Kidney (tissue), 13 donors: ENCODE measurements at regions not wholly inside any gene's neighbourhood (a gene's known extent, or its start where the extent isn't known, plus 50 kb on each side); places are given as distances from the start of the nearest gene placed in this dataset.

Source experiments
- DNase-seq, 5 donors: peaks; one replicate each; pipeline ENCODE4 v3.0.0-alpha.2; 2013 to 2020
- FAIRE-seq: peaks from 2 replicates; lab custom pipeline; 2012; peaks lifted over from hg19 to GRCh38; lab: Jason Lieb, UNC
- H3K27ac ChIP-seq, 2 donors: one replicate each; pipeline ENCODE4 v1.7.0; 2013; ENCODE audit warnings: low read depth in 2 of 2, low read length in 2 of 2, inconsistent platforms in 1 of 2
- H3K27me3 ChIP-seq: one replicate; pipeline ENCODE4 v1.7.1; 2013; ENCODE audit warnings: low read length, inconsistent platforms; ENCODE audit not compliant: control insufficient read depth, insufficient read depth
- H3K36me3 ChIP-seq, 3 donors: one replicate each; pipeline versions ENCODE4 v1.7.0 to v1.7.1; 2013; ENCODE audit warnings: low read length in 3 of 3, control low read depth in 1 of 3, inconsistent platforms in 1 of 3; ENCODE audit not compliant: insufficient read depth in 3 of 3, control insufficient read depth in 2 of 3
- H3K4me1 ChIP-seq, 3 donors: one replicate each; pipeline versions ENCODE4 v1.7.0 to v1.7.1; 2013; ENCODE audit warnings: low read length in 3 of 3, inconsistent platforms in 1 of 3, low read depth in 1 of 3; ENCODE audit not compliant: control insufficient read depth in 2 of 3, insufficient read depth in 2 of 3
- H3K4me3 ChIP-seq, 3 donors: one replicate each; pipeline versions ENCODE4 v1.7.0 to v1.8.1; 2013; ENCODE audit warnings: low read length in 3 of 3, control low read depth in 1 of 3, inconsistent platforms in 1 of 3
- H3K9ac ChIP-seq, 3 donors: one replicate each; pipeline versions ENCODE4 v1.7.0 to v1.7.1; 2013; ENCODE audit warnings: low read length in 3 of 3, control low read depth in 1 of 3, inconsistent platforms in 1 of 3
- H3K9me3 ChIP-seq, 3 donors: one replicate each; pipeline versions ENCODE4 v1.7.0 to v1.7.1; 2013; ENCODE audit warnings: low read length in 3 of 3, control low read depth in 1 of 3, inconsistent platforms in 1 of 3; ENCODE audit not compliant: control insufficient read depth in 2 of 3, insufficient read depth in 1 of 3
- CTCF ChIP-seq: IDR thresholded peaks from 3 replicates; pipeline ENCODE4 v1.5.1; 2012; ENCODE audit warnings: mild to moderate bottlenecking, moderate library complexity, borderline replicate concordance; ENCODE audit not compliant: insufficient read depth; ENCODE audit errors: extremely low read depth
- intact Hi-C: fragments of 100-400 bp; cut with DNase I; formaldehyde crosslinking; loops from one replicate; pipeline ENCODE4 v1.11.1; 2022
- donor health status: control.
- donor health status: control.
- donor health status: control.
- donor health status: control.
- donor health status: control.
- donor health status: DM: yes; HTN: yes; CAD: no.
- donor health status: Normal renal cell carcinoma (clear cell type).

- intact Hi-C loops = no loop called here
- Histone ChIP-seq H3K9ac (no peak overlapping the region), H3K27ac (peak overlapping the region; percentile 23 to 59), H3K36me3 (no peaks in the 10 kb centered on the region), H3K27me3 (no peaks in the 10 kb centered on the region), H3K4me1 (peaks cover 0 to 17% (median 10%) of the 10 kb centered on the region in 3 donors), H3K9me3 (no peaks in the 10 kb centered on the region), H3K4me3 (peak overlapping the region in 2 of 3 donors; percentile 2 to 21)
- DNase-seq = no peak
- FAIRE-seq = no peak
- no peak for TF ChIP-seq CTCF
These were observed 100.4 kb downstream of the CD83 start for GRCh38 chr6:14217728-14218518.

GRCh38 chr6:14218519-14218800 is 100.9 kb downstream of the CD83 start:
- no peaks in the 10 kb centered on the region for H3K9me3 ChIP-seq
- peaks cover 0 to 17% (median 10%) of the 10 kb centered on the region in 3 donors for H3K4me1 ChIP-seq
- H3K9ac ChIP-seq = peak overlapping the region in 1 of 3 donors; percentile 7
- DNase-seq (no peak), FAIRE-seq (no peak)
- H3K27me3 ChIP-seq = no peaks in the 10 kb centered on the region
- H3K4me3 ChIP-seq = peak overlapping the region in 2 of 3 donors; percentile 2 to 21
- intact Hi-C loops = no loop called here
- no peak for TF ChIP-seq CTCF
- peak overlapping the region; percentile 1 to 59 for H3K27ac ChIP-seq
- no peaks in the 10 kb centered on the region for H3K36me3 ChIP-seq

GRCh38 chr6:14221564-14222279 is 104.2 kb downstream of the CD83 start:
- DNase-seq = no peak
- intact Hi-C loops = no loop called here
- Histone ChIP-seq H3K9ac (no peak overlapping the region), H3K9me3 (peaks cover 0 to 3% (median 0%) of the 10 kb centered on the region in 3 donors), H3K36me3 (no peaks in the 10 kb centered on the region), H3K4me3 (no peak overlapping the region), H3K4me1 (peaks cover 0 to 17% (median 10%) of the 10 kb centered on the region in 3 donors), H3K27me3 (no peaks in the 10 kb centered on the region), H3K27ac (no peak overlapping the region)
- no peak for FAIRE-seq
- no peak for TF ChIP-seq CTCF
